ENCODE measurements at regions not wholly inside any gene's neighbourhood (a gene's known extent, or its start where the extent isn't known, plus 50 kb on each side); places are given as distances from the start of the nearest gene placed in this dataset.
"Not testable (repeated sequence)": the region's sequence is repeated elsewhere in the genome, so short reads cannot be mapped to it uniquely, and the experiment has no call there.

- no peak for ATAC-seq
- no peak for DNase-seq
Measured at GRCh38 chr12:89155826-89156225, 196.5 kb downstream of the DUSP6 start.

- ATAC-seq (no peak), DNase-seq (no peak)
Measured at GRCh38 chr12:89154743-89155499, 197.4 kb downstream of the DUSP6 start.

- ATAC-seq: no peak
Measured at GRCh38 chr12:89153341-89153740, 199.0 kb downstream of the DUSP6 start.

GRCh38 chr12:89151536-89151935 is 200.8 kb downstream of the DUSP6 start:
- ATAC-seq (no peak), DNase-seq (no peak)

More at GRCh38 chr12:89153341-89153740, 199.0 kb downstream of the DUSP6 start:
- no peak for DNase-seq

- ATAC-seq, DNase-seq: not testable (repeated sequence)
Measured at GRCh38 chr12:89150789-89151188, 201.5 kb downstream of the DUSP6 start.

GRCh38 chr12:89140602-89141238 is 211.6 kb downstream of the DUSP6 start:
- DNase-seq: no peak
- ATAC-seq: no peak

GRCh38 chr12:89140141-89140540 is 212.2 kb downstream of the DUSP6 start:
- ATAC-seq: no peak
- no peak for DNase-seq

- ATAC-seq: no peak
- DNase-seq: no peak
Measured at GRCh38 chr12:89139390-89139789, 212.9 kb downstream of the DUSP6 start.

GRCh38 chr12:89138048-89138852 is 214.1 kb downstream of the DUSP6 start:
- DNase-seq (peak; percentile 17), ATAC-seq (peak; percentile 91)

- DNase-seq: no peak
- peak; percentile 75 for ATAC-seq
Measured at GRCh38 chr12:89135976-89136634, 216.2 kb downstream of the DUSP6 start.

GRCh38 chr12:89134213-89134770 is 218.0 kb downstream of the DUSP6 start:
- no peak for DNase-seq
- ATAC-seq: no peak

GRCh38 chr12:89129167-89129870 is 223.0 kb downstream of the DUSP6 start:
- ATAC-seq (no peak), DNase-seq (no peak)

- DNase-seq (no peak), ATAC-seq (no peak)
Measured at GRCh38 chr12:89126712-89127111, 225.6 kb downstream of the DUSP6 start.

GRCh38 chr12:89122852-89123251 is 229.4 kb downstream of the DUSP6 start:
- no peak for DNase-seq
- no peak for ATAC-seq

- ATAC-seq (no peak), DNase-seq (no peak)
Measured at GRCh38 chr12:89117448-89118034, 234.8 kb downstream of the DUSP6 start.

GRCh38 chr12:89111964-89112363 is 240.3 kb downstream of the DUSP6 start:
- DNase-seq: no peak
- no peak for ATAC-seq

- DNase-seq: no peak
- no peak for ATAC-seq
Measured at GRCh38 chr12:89108265-89108664, 244.0 kb downstream of the DUSP6 start.

- ATAC-seq (no peak), DNase-seq (no peak)
Measured at GRCh38 chr12:89106950-89107349, 245.4 kb downstream of the DUSP6 start.

GRCh38 chr12:89105243-89105642 is 247.1 kb downstream of the DUSP6 start:
- no peak for DNase-seq
- ATAC-seq: no peak

GRCh38 chr12:89103831-89104230 is 248.5 kb downstream of the DUSP6 start:
- DNase-seq: no peak
- ATAC-seq: no peak

- ATAC-seq (no peak), DNase-seq (no peak)
Measured at GRCh38 chr12:89101440-89101839, 250.9 kb downstream of the DUSP6 start.
